ENCODE measurements at regions not wholly inside any gene's neighbourhood (a gene's known extent, or its start where the extent isn't known, plus 50 kb on each side); places are given as distances from the start of the nearest gene placed in this dataset.
"Not testable (repeated sequence)": the region's sequence is repeated elsewhere in the genome, so short reads cannot be mapped to it uniquely, and the experiment has no call there.

GRCh38 chr7:56697058-56697457 lies 435.2 kb downstream of the ZNF479 start:
- not testable (repeated sequence) for DNase-seq (ENCODE audit: low read depth in 2 of 3, low spot score in 2 of 3)

- no peak for DNase-seq (ENCODE audit: low read depth in 2 of 3, low spot score in 2 of 3)
Observed at GRCh38 chr7:56686276-56686859, 445.9 kb downstream of the ZNF479 start.

GRCh38 chr7:56639173-56639746 lies 493.0 kb downstream of the ZNF479 start:
- no peak for DNase-seq (ENCODE audit: low read depth in 2 of 3, low spot score in 2 of 3)

GRCh38 chr7:56609852-56610355 lies 493.7 kb upstream of the NUPR2 start:
- no peak for DNase-seq (ENCODE audit: low read depth in 2 of 3, low spot score in 2 of 3)

- no peak for DNase-seq (ENCODE audit: low read depth in 2 of 3, low spot score in 2 of 3)
Observed at GRCh38 chr7:56605146-56605545, 488.9 kb upstream of the NUPR2 start.

GRCh38 chr7:56578612-56579011 lies 462.4 kb upstream of the NUPR2 start:
- no peak for DNase-seq (ENCODE audit: low read depth in 2 of 3, low spot score in 2 of 3)

- DNase-seq (ENCODE audit: low read depth in 2 of 3, low spot score in 2 of 3), result no peak
Observed at GRCh38 chr7:56570968-56571367, 454.8 kb upstream of the NUPR2 start.

GRCh38 chr7:56538541-56539429 lies 422.6 kb upstream of the NUPR2 start:
- DNase-seq (ENCODE audit: low read depth in 2 of 3, low spot score in 2 of 3), result no peak

- DNase-seq (ENCODE audit: low read depth in 2 of 3, low spot score in 2 of 3), result no peak
Observed at GRCh38 chr7:56537952-56538351, 421.7 kb upstream of the NUPR2 start.

- DNase-seq (ENCODE audit: low read depth in 2 of 3, low spot score in 2 of 3), result no peak
Observed at GRCh38 chr7:56537477-56537876, 421.3 kb upstream of the NUPR2 start.

GRCh38 chr7:56495165-56495564 lies 378.9 kb upstream of the NUPR2 start:
- DNase-seq (ENCODE audit: low read depth in 2 of 3, low spot score in 2 of 3), result no peak

- no peak for DNase-seq (ENCODE audit: low read depth in 2 of 3, low spot score in 2 of 3)
Observed at GRCh38 chr7:56493704-56494450, 377.7 kb upstream of the NUPR2 start.

- no peak for DNase-seq (ENCODE audit: low read depth in 2 of 3, low spot score in 2 of 3)
Observed at GRCh38 chr7:56493196-56493595, 377.0 kb upstream of the NUPR2 start.

GRCh38 chr7:56491636-56492425 lies 375.6 kb upstream of the NUPR2 start:
- no peak for DNase-seq (ENCODE audit: low read depth in 2 of 3, low spot score in 2 of 3)

GRCh38 chr7:56483861-56484550 lies 367.8 kb upstream of the NUPR2 start:
- no peak for DNase-seq (ENCODE audit: low read depth in 2 of 3, low spot score in 2 of 3)

GRCh38 chr7:56483153-56483552 lies 366.9 kb upstream of the NUPR2 start:
- DNase-seq (ENCODE audit: low read depth in 2 of 3, low spot score in 2 of 3), result no peak

- DNase-seq (ENCODE audit: low read depth in 2 of 3, low spot score in 2 of 3), result no peak
Observed at GRCh38 chr7:56479748-56480147, 363.5 kb upstream of the NUPR2 start.

GRCh38 chr7:56479136-56479535 lies 362.9 kb upstream of the NUPR2 start:
- DNase-seq (ENCODE audit: low read depth in 2 of 3, low spot score in 2 of 3), result no peak

GRCh38 chr7:56474271-56474670 lies 358.1 kb upstream of the NUPR2 start:
- no peak for DNase-seq (ENCODE audit: low read depth in 2 of 3, low spot score in 2 of 3)

GRCh38 chr7:56471811-56472210 lies 355.6 kb upstream of the NUPR2 start:
- DNase-seq (ENCODE audit: low read depth in 2 of 3, low spot score in 2 of 3), result no peak
